ENCODE measurements at regions not wholly inside any gene's neighbourhood (a gene's known extent, or its start where the extent isn't known, plus 50 kb on each side); places are given as distances from the start of the nearest gene placed in this dataset.

DNA sequence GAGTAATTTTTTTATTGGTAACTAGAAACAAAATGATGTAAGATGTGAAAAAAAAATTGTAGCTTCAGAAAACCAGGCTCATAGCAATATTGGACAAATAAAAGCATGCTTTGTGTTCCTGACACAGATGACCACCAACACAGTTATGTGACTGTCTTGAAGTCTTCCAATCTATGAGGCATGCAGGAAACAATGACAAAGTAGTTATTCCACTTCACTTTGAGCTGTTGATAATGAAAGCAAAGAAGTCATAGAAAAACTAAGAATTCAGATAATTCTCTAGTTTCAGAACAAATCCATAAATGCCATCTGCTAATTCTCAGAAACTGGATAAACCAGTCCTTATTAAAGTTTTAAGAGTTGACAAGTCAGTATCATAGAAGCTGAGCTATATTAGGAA lies 378.4 kb upstream of the SEMA3D start:
- TF ChIP-seq, protein P1, sequence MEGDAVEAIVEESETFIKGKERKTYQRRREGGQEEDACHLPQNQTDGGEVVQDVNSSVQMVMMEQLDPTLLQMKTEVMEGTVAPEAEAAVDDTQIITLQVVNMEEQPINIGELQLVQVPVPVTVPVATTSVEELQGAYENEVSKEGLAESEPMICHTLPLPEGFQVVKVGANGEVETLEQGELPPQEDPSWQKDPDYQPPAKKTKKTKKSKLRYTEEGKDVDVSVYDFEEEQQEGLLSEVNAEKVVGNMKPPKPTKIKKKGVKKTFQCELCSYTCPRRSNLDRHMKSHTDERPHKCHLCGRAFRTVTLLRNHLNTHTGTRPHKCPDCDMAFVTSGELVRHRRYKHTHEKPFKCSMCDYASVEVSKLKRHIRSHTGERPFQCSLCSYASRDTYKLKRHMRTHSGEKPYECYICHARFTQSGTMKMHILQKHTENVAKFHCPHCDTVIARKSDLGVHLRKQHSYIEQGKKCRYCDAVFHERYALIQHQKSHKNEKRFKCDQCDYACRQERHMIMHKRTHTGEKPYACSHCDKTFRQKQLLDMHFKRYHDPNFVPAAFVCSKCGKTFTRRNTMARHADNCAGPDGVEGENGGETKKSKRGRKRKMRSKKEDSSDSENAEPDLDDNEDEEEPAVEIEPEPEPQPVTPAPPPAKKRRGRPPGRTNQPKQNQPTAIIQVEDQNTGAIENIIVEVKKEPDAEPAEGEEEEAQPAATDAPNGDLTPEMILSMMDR (IDR thresholded peaks at IDR 0.05), result no peak
- TF ChIP-seq EZH2 (IDR thresholded peaks at IDR 0.05; ENCODE audit: borderline replicate concordance, insufficient read depth, low read depth, low read length, poor library complexity, severe bottlenecking), result no peak
